AG09319 (cell line): ENCODE measurements at regions not wholly inside any gene's neighbourhood (a gene's known extent, or its start where the extent isn't known, plus 50 kb on each side); places are given as distances from the start of the nearest gene placed in this dataset.

Source experiments
- DNase-seq: peaks from one replicate; pipeline ENCODE4 v3.0.0-alpha.2; 2010; ENCODE audit warnings: low read depth; ENCODE audit errors: extremely low read depth
- CTCF ChIP-seq: IDR thresholded peaks from 2 replicates; pipeline ENCODE4 v1.5.1; 2011; ENCODE audit warnings: low read depth, mild to moderate bottlenecking, inconsistent platforms, low read length, moderate library complexity

GRCh38 chr12:127761880-127762279 lies 505.1 kb upstream of the TMEM132C start:
- DNase-seq: no peak
- TF ChIP-seq CTCF: no peak

- DNase-seq: no peak
- no peak for TF ChIP-seq CTCF
Measured at GRCh38 chr12:127767656-127768055, 499.3 kb upstream of the TMEM132C start.

GRCh38 chr12:127770118-127770517 lies 496.9 kb upstream of the TMEM132C start:
- TF ChIP-seq CTCF: no peak
- no peak for DNase-seq

GRCh38 chr12:127771546-127771945 lies 495.4 kb upstream of the TMEM132C start:
- no peak for DNase-seq
- TF ChIP-seq CTCF: no peak

GRCh38 chr12:127773520-127773919 lies 493.4 kb upstream of the TMEM132C start:
- no peak for DNase-seq
- no peak for TF ChIP-seq CTCF

GRCh38 chr12:127774828-127775227 lies 492.1 kb upstream of the TMEM132C start:
- TF ChIP-seq CTCF: no peak
- DNase-seq: no peak

GRCh38 chr12:127779301-127780045 lies 487.5 kb upstream of the TMEM132C start:
- no peak for TF ChIP-seq CTCF
- DNase-seq: no peak
